Lower leg skin (tissue), 3 donors: ENCODE measurements at regions not wholly inside any gene's neighbourhood (a gene's known extent, or its start where the extent isn't known, plus 50 kb on each side); places are given as distances from the start of the nearest gene placed in this dataset.

Source experiments
- POLR2A ChIP-seq, 2 donors: fragments of 450-650 bp; IDR thresholded peaks; one replicate each; pipeline ENCODE4 v1.6.1; 2016 to 2017; ENCODE audit warnings: antibody characterized with exemption in 2 of 2, mild to moderate bottlenecking in 1 of 2, moderate library complexity in 1 of 2
- TF ChIP-seq, protein P1 (sequence below), 3 donors: fragments of 450-650 bp; IDR thresholded peaks; one replicate each; pipeline ENCODE4 v1.5.1; 2016; ENCODE audit warnings: antibody characterized with exemption in 3 of 3, mild to moderate bottlenecking in 3 of 3, moderate library complexity in 2 of 3

DNA sequence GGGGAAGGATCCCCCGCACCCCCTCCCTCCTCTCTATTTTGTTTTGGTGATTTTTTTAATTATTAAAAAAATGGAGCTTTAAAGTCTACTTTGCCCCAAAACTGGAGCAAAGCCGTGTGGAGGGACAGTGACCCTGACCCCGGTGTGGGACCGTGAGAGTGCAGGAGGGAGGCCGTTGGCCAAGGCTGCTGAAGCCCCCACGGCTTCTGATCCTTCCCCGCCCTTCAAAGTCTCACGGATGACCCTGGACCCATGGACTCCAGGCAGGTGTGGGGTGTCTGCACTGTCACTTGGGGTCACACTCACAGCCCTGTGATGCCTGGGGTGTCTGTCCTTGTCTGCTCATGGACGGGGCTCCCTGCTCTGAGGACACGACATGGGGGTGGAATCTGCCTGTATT, 133.3 kb downstream of the CPZ start:
- TF ChIP-seq, protein P1, sequence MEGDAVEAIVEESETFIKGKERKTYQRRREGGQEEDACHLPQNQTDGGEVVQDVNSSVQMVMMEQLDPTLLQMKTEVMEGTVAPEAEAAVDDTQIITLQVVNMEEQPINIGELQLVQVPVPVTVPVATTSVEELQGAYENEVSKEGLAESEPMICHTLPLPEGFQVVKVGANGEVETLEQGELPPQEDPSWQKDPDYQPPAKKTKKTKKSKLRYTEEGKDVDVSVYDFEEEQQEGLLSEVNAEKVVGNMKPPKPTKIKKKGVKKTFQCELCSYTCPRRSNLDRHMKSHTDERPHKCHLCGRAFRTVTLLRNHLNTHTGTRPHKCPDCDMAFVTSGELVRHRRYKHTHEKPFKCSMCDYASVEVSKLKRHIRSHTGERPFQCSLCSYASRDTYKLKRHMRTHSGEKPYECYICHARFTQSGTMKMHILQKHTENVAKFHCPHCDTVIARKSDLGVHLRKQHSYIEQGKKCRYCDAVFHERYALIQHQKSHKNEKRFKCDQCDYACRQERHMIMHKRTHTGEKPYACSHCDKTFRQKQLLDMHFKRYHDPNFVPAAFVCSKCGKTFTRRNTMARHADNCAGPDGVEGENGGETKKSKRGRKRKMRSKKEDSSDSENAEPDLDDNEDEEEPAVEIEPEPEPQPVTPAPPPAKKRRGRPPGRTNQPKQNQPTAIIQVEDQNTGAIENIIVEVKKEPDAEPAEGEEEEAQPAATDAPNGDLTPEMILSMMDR (IDR thresholded peaks at IDR 0.05), result no peak
- no peak for TF ChIP-seq POLR2A (IDR thresholded peaks at IDR 0.05)
